SK-N-SH (cell line): ENCODE measurements at regions not wholly inside any gene's neighbourhood (a gene's known extent, or its start where the extent isn't known, plus 50 kb on each side); places are given as distances from the start of the nearest gene placed in this dataset.

ENCODE experiments used
- CTCF ChIA-PET: fragments of 300-600, 350-600 bp; formaldehyde crosslinking; extraction: SDS; loops from one replicate; lab custom pipeline; 2021; lab: Yijun Ruan, JAX
- POLR2A ChIA-PET: fragments of 350-600 bp; sonication (Branson Sonifier 250); formaldehyde crosslinking; extraction: SDS; loops from one replicate; lab custom pipeline; 2020; ENCODE audit warnings: antibody characterized with exemption, inconsistent platforms; lab: Yijun Ruan, JAX
- DNase-seq: peaks from one replicate; pipeline ENCODE4 v3.0.0; 2012
- H2AFZ ChIP-seq: fragments of 200-600 bp; sonication (generic); 2 replicates; pipeline ENCODE4 v1.8.1; 2016; ENCODE audit warnings: antibody characterized with exemption, mild to moderate bottlenecking, low read depth
- H3F3A ChIP-seq: fragments of 200-600 bp; sonication (generic); replicated peaks from 2 replicates; pipeline ENCODE3; 2016; ENCODE audit warnings: antibody characterized with exemption, mild to moderate bottlenecking; ENCODE audit not compliant: insufficient read depth
- H3K27ac ChIP-seq, 2 experiments: fragments of 200-500 bp in 1 of 2; fragments of 200-600 bp in 1 of 2; sonication (Bioruptor generic) in 1 of 2; sonication (generic), shearing (Covaris generic) in 1 of 2; 2 replicates each; pipeline versions ENCODE4 v1.5.1 to v1.6.1; 2014 to 2016; ENCODE audit warnings: low read depth in 2 of 2, inconsistent platforms in 1 of 2, low read length in 1 of 2, mild to moderate bottlenecking in 1 of 2, mixed read lengths in 1 of 2
- H3K27me3 ChIP-seq: fragments of 200-600 bp; sonication (generic), shearing (Covaris generic); 2 replicates; pipeline ENCODE4 v1.6.1; 2016; ENCODE audit warnings: mixed run types; ENCODE audit not compliant: insufficient read depth
- H3K36me3 ChIP-seq, 2 experiments: fragments of 200-500 bp in 1 of 2; fragments of 200-600 bp in 1 of 2; sonication (Bioruptor generic) in 1 of 2; sonication (generic) in 1 of 2; replicated peaks in 1 of 2; 2 replicates each; pipeline versions ENCODE3 to v1.5.1; 2014 to 2016; ENCODE audit warnings: low read length in 1 of 2, mild to moderate bottlenecking in 1 of 2; ENCODE audit not compliant: insufficient read depth in 2 of 2, control insufficient read depth in 1 of 2
- H3K4me1 ChIP-seq, 2 experiments: fragments of 200-500 bp in 1 of 2; fragments of 200-600 bp in 1 of 2; sonication (Bioruptor generic) in 1 of 2; sonication (generic), shearing (Covaris generic) in 1 of 2; 2 replicates each; pipeline versions ENCODE4 v1.5.1 to v1.6.1; 2014 to 2016; ENCODE audit warnings: low read depth in 1 of 2, low read length in 1 of 2, mixed run types in 1 of 2; ENCODE audit not compliant: insufficient read depth in 2 of 2, control insufficient read depth in 1 of 2
- H3K4me2 ChIP-seq: fragments of 200-600 bp; sonication (generic), shearing (Covaris generic); 2 replicates; pipeline ENCODE4 v1.6.1; 2017; ENCODE audit warnings: mixed run types
- H3K4me3 ChIP-seq, 2 experiments: fragments of 200-500 bp in 1 of 2; fragments of 200-600 bp in 1 of 2; sonication (Bioruptor generic) in 1 of 2; sonication (generic), shearing (Covaris generic) in 1 of 2; 2 replicates each; pipeline versions ENCODE4 v1.5.1 to v1.8.1; 2014 to 2016; ENCODE audit warnings: low read depth in 2 of 2, inconsistent platforms in 1 of 2, low read length in 1 of 2, mild to moderate bottlenecking in 1 of 2, mixed read lengths in 1 of 2, moderate library complexity in 1 of 2
- H3K79me2 ChIP-seq: fragments of 200-600 bp; sonication (generic); 2 replicates; pipeline ENCODE4 v1.8.1; 2017; ENCODE audit warnings: mild to moderate bottlenecking; ENCODE audit not compliant: insufficient read depth
- H3K9ac ChIP-seq: fragments of 200-600 bp; sonication (generic); 2 replicates; pipeline ENCODE4 v1.6.1; 2017; ENCODE audit warnings: mixed run types
- H3K9me2 ChIP-seq: fragments of 200-600 bp; sonication (generic); 2 replicates; pipeline ENCODE4 v1.6.1; 2017; ENCODE audit warnings: mixed run types
- H3K9me3 ChIP-seq: fragments of 200-600 bp; sonication (generic); 2 replicates; pipeline ENCODE4 v1.6.1; 2017; ENCODE audit warnings: mixed run types, mild to moderate bottlenecking, moderate library complexity
- H4K20me1 ChIP-seq: fragments of 200-600 bp; sonication (generic); 2 replicates; pipeline ENCODE4 v1.6.1; 2017; ENCODE audit warnings: mild to moderate bottlenecking, mixed run types; ENCODE audit not compliant: insufficient read depth
- ELF1 ChIP-seq: IDR thresholded peaks from 2 replicates; pipeline ENCODE4 v1.4.0; 2012
- EP300 ChIP-seq, 2 experiments: IDR thresholded peaks; 2 replicates each; pipeline versions ENCODE4 v1.4.0 to v1.6.1; 2012; ENCODE audit warnings: borderline replicate concordance in 1 of 2, low read depth in 1 of 2, low read length in 1 of 2
- FOSL2 ChIP-seq: IDR thresholded peaks from 2 replicates; pipeline ENCODE4 v1.4.0; 2012; ENCODE audit warnings: low read depth, mild to moderate bottlenecking, moderate library complexity, borderline replicate concordance
- FOXJ3 ChIP-seq: sonication (generic); formaldehyde crosslinking; IDR thresholded peaks from 2 replicates; pipeline ENCODE4 v1.5.1; 2020; ENCODE audit warnings: mild to moderate bottlenecking, missing genetic modification reagents
- GABPA ChIP-seq: IDR thresholded peaks from 2 replicates; pipeline ENCODE4 v1.4.0; 2012; ENCODE audit warnings: low read depth, mild to moderate bottlenecking
- GATA2 ChIP-seq: sonication (generic); formaldehyde crosslinking; IDR thresholded peaks from 2 replicates; pipeline ENCODE4 v1.5.0; 2020; ENCODE audit warnings: mild to moderate bottlenecking, missing genetic modification reagents
- JUND ChIP-seq: IDR thresholded peaks from 2 replicates; pipeline ENCODE4 v1.4.0; 2012
- MEF2A ChIP-seq: IDR thresholded peaks from 2 replicates; pipeline ENCODE4 v1.4.0; 2012; ENCODE audit warnings: low read depth, borderline replicate concordance
- MXI1 ChIP-seq: IDR thresholded peaks from 2 replicates; pipeline ENCODE4 v1.6.1; 2012; ENCODE audit warnings: mild to moderate bottlenecking, low read depth, low read length, improper control_type of control experiment
- POLR2AphosphoS5 ChIP-seq: IDR thresholded peaks from 2 replicates; pipeline ENCODE4 v1.6.1; 2012; ENCODE audit warnings: low read depth, low read length
- RAD21 ChIP-seq: IDR thresholded peaks from 2 replicates; pipeline ENCODE4 v1.6.1; 2012; ENCODE audit warnings: mild to moderate bottlenecking, low read length
- RCOR1 ChIP-seq: fragments of 150-350 bp; IDR thresholded peaks from 2 replicates; pipeline ENCODE4 v1.6.1; 2017; ENCODE audit warnings: antibody characterized with exemption, low read length
- RFX5 ChIP-seq: IDR thresholded peaks from 2 replicates; pipeline ENCODE4 v1.6.1; 2012; ENCODE audit warnings: mild to moderate bottlenecking, improper control_type of control experiment, low read length
- SMC3 ChIP-seq: IDR thresholded peaks from 2 replicates; pipeline ENCODE4 v1.6.1; 2012; ENCODE audit warnings: low read depth, low read length, improper control_type of control experiment
- TEAD4 ChIP-seq: IDR thresholded peaks from 2 replicates; pipeline ENCODE4 v1.4.0; 2012; ENCODE audit warnings: mild to moderate bottlenecking, borderline replicate concordance; ENCODE audit not compliant: insufficient read depth
- YY1 ChIP-seq: IDR thresholded peaks from 2 replicates; pipeline ENCODE4 v1.4.0; 2012; ENCODE audit warnings: low read depth, mild to moderate bottlenecking
- WGBS: methylation state at CpG from one replicate; pipeline ENCODE4 v1.1.6; 2017; ENCODE audit warnings: low lambda C conversion rate; 5-methylcytosine and 5-hydroxymethylcytosine counted together
- TF ChIP-seq, protein P1 (sequence below): fragments of 200-600 bp; sonication (generic); IDR thresholded peaks from 2 replicates; pipeline ENCODE4 v1.6.1; 2017; ENCODE audit warnings: antibody characterized with exemption, mild to moderate bottlenecking, moderate library complexity
- TF ChIP-seq, protein P2 (sequence below): IDR thresholded peaks from 2 replicates; pipeline ENCODE4 v1.4.0; 2012; ENCODE audit warnings: low read depth
- TF ChIP-seq, protein P3 (sequence below): fragments of 150-350 bp; IDR thresholded peaks from 2 replicates; pipeline ENCODE4 v1.6.1; 2017; ENCODE audit warnings: antibody characterized with exemption, low read length, low read depth, borderline replicate concordance
- TF ChIP-seq, protein P4 (sequence below): fragments of 150-350 bp; IDR thresholded peaks from 2 replicates; pipeline ENCODE4 v1.6.1; 2016; ENCODE audit warnings: mild to moderate bottlenecking, low read depth, low read length

DNA sequence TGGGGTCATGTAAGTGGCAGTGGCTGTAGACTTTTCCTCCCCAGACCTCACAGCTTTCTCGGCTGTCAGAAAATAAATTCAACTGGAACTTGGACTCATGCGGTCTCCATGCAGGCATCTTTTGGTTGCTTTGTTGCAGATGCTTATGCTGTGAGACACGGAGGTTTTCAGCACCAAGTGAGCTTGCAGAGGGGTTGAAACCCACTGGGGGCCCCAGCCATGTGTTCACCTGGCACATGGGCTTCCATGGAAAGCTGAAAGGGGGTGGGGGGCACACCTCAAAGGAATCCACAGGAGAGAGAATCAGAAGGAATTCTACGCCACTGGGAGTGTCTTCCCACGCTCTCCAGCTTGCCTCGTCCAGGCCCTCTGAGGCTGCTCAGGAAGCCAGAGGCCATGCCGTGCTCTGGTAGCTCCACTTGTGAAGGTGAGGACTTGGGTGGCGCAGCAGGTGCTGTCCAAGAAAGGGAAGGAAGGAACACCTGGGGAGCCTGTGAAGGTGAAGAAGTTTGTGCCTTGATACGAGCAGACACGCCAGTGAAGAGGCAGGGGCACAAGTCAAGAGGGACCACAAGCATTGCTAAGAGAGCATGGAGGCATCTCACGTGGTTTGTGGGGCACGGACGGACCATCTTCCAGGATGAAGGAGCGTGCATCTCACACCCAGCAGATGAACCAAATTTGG lies 134.3 kb upstream of the PMEPA1 start:
- TF ChIP-seq GABPA (no peak), JUND (no peak), FOXJ3 (CRISPR knock-in tag) (no peak), FOSL2 (no peak), RFX5 (no peak), MEF2A (no peak), RAD21 (no peak), SMC3 (no peak), RCOR1 (no peak), EP300 (IDR thresholded peaks at IDR 0.05; ENCODE audit: borderline replicate concordance in 1 of 2, low read depth in 1 of 2, low read length in 1 of 2) (no peak), MXI1 (no peak), POLR2AphosphoS5 (no peak), TEAD4 (no peak), ELF1 (no peak), GATA2 (no peak), YY1 (no peak)
- TF ChIP-seq, protein P1, sequence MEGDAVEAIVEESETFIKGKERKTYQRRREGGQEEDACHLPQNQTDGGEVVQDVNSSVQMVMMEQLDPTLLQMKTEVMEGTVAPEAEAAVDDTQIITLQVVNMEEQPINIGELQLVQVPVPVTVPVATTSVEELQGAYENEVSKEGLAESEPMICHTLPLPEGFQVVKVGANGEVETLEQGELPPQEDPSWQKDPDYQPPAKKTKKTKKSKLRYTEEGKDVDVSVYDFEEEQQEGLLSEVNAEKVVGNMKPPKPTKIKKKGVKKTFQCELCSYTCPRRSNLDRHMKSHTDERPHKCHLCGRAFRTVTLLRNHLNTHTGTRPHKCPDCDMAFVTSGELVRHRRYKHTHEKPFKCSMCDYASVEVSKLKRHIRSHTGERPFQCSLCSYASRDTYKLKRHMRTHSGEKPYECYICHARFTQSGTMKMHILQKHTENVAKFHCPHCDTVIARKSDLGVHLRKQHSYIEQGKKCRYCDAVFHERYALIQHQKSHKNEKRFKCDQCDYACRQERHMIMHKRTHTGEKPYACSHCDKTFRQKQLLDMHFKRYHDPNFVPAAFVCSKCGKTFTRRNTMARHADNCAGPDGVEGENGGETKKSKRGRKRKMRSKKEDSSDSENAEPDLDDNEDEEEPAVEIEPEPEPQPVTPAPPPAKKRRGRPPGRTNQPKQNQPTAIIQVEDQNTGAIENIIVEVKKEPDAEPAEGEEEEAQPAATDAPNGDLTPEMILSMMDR = no peak
- TF ChIP-seq, protein P2, sequence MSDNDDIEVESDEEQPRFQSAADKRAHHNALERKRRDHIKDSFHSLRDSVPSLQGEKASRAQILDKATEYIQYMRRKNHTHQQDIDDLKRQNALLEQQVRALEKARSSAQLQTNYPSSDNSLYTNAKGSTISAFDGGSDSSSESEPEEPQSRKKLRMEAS = no peak
- TF ChIP-seq, protein P3, sequence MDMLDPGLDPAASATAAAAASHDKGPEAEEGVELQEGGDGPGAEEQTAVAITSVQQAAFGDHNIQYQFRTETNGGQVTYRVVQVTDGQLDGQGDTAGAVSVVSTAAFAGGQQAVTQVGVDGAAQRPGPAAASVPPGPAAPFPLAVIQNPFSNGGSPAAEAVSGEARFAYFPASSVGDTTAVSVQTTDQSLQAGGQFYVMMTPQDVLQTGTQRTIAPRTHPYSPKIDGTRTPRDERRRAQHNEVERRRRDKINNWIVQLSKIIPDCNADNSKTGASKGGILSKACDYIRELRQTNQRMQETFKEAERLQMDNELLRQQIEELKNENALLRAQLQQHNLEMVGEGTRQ = no peak
- TF ChIP-seq, protein P4, sequence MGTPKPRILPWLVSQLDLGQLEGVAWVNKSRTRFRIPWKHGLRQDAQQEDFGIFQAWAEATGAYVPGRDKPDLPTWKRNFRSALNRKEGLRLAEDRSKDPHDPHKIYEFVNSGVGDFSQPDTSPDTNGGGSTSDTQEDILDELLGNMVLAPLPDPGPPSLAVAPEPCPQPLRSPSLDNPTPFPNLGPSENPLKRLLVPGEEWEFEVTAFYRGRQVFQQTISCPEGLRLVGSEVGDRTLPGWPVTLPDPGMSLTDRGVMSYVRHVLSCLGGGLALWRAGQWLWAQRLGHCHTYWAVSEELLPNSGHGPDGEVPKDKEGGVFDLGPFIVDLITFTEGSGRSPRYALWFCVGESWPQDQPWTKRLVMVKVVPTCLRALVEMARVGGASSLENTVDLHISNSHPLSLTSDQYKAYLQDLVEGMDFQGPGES = no peak
- Histone ChIP-seq H4K20me1 (no peaks in the 10 kb centered on the region), H3K9me3 (no peaks in the 10 kb centered on the region), H3F3A (no peaks in the 10 kb centered on the region), H3K27ac (peak overlapping the region in 1 of 2 experiments; percentile 88; a peak in 1 of 4 replicates), H3K36me3 (no peaks in the 10 kb centered on the region), H3K27me3 (no peaks in the 10 kb centered on the region), H3K4me1 (peaks cover 0 to 55% of the 10 kb centered on the region in 2 experiments; a peak in 2 of 4 replicates), H2AFZ (no peak overlapping the region), H3K4me3 (no peak overlapping the region), H3K9me2 (no peaks in the 10 kb centered on the region), H3K9ac (no peak overlapping the region), H3K4me2 (no peak overlapping the region), H3K79me2 (no peaks in the 10 kb centered on the region)
- ChIA-PET CTCF (interaction anchor here (0.8 to 1.5 kb wide), 6 partner anchors 8 to 221 kb away, joined by 3 to 4 read pairs (median 4); no protein-coding TSS in a partner anchor), POLR2A (interaction anchor here (0.7 kb wide), 1 partner anchor 228 kb away, joined by 3 read pairs; no protein-coding TSS in a partner anchor)
- no peak for DNase-seq
- WGBS = 85% methylated on average over 12 of the region's 14 CpGs
